BLaER1 (cell line): ENCODE measurements at regions not wholly inside any gene's neighbourhood (a gene's known extent, or its start where the extent isn't known, plus 50 kb on each side); places are given as distances from the start of the nearest gene placed in this dataset.

Experiments
- H3K27ac ChIP-seq: shearing (Covaris generic); formaldehyde crosslinking; 2 replicates; pipeline ENCODE4 v1.8.1; 2022
- H3K27me3 ChIP-seq: shearing (Covaris generic); formaldehyde crosslinking; 2 replicates; pipeline ENCODE4 v1.8.1; 2022
- H3K36me3 ChIP-seq: shearing (Covaris generic); formaldehyde crosslinking; 2 replicates; pipeline ENCODE4 v1.8.1; 2022
- H3K4me1 ChIP-seq: shearing (Covaris generic); formaldehyde crosslinking; 2 replicates; pipeline ENCODE4 v1.8.1; 2022
- H3K4me2 ChIP-seq: shearing (Covaris generic); formaldehyde crosslinking; 2 replicates; pipeline ENCODE4 v1.8.1; 2022
- H3K4me3 ChIP-seq: shearing (Covaris generic); formaldehyde crosslinking; 2 replicates; pipeline ENCODE4 v1.8.1; 2022
- H3K9ac ChIP-seq: shearing (Covaris generic); formaldehyde crosslinking; 2 replicates; pipeline ENCODE4 v1.8.1; 2022
- H3K9me3 ChIP-seq: shearing (Covaris generic); formaldehyde crosslinking; 2 replicates; pipeline ENCODE4 v1.8.1; 2022
- H4K20me1 ChIP-seq: shearing (Covaris generic); formaldehyde crosslinking; 2 replicates; pipeline ENCODE4 v1.8.1; 2022
- Cebpa-rat ChIP-seq: shearing (Covaris generic); IDR thresholded peaks from 2 replicates; pipeline ENCODE4 v1.8.1; 2022

- Histone ChIP-seq H3K9me3 (0 out of 2 replicates have a peak, but pooled peaks cover 6% of the 10 kb centered on the region), H3K27me3 (no peaks in the 10 kb centered on the region), H3K4me3 (no peak overlapping the region), H4K20me1 (no peaks in the 10 kb centered on the region), H3K4me2 (peak overlapping the region; percentile 59), H3K9ac (no peak overlapping the region), H3K36me3 (no peaks in the 10 kb centered on the region), H3K4me1 (peaks cover 71% of the 10 kb centered on the region), H3K27ac (peak overlapping the region; percentile 55)
- no peak for TF ChIP-seq Cebpa-rat
These were observed 119.5 kb downstream of the MTPAP start for GRCh38 chr10:30229536-30229935.

DNA sequence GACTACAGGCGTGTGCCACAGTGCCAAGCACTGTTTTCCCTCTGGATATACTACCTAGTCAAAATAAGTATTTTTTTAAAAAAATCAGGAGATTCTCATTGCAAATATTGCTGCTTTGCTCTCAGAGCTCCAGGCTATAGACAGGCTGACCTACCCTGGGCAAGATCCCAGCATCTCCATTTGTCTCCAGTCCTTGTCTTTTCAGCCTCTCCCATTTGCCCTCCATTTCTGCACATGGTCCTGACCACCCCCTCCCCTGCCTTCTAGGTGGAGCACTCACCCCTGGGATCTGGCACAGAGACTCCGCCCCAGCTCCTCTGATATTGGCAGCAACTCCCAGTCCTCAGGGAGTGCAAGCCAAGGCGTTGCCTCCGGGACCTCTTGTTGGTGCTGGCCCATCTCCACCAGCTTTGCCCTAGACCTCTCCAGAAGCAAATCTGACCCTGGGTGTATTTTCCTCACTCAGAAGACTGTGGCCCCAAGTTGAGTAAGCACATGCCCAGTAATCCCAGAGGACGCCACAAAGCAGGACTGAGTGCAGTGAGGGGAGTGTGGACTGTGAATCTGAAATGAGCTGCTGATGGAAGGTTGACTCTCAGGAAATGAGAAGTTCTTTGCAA, 120.6 kb downstream of the MTPAP start:
- peak overlapping the region; percentile 59 for H3K4me2 ChIP-seq
- 0 out of 2 replicates have a peak, but pooled peaks cover 5% of the 10 kb centered on the region for H3K9me3 ChIP-seq
- no peak overlapping the region for H3K4me3 ChIP-seq
- no peaks in the 10 kb centered on the region for H3K27me3 ChIP-seq
- H3K9ac ChIP-seq, result no peak overlapping the region
- no peak for TF ChIP-seq Cebpa-rat
- no peaks in the 10 kb centered on the region for H4K20me1 ChIP-seq
- H3K36me3 ChIP-seq, result no peaks in the 10 kb centered on the region
- H3K4me1 ChIP-seq, result peaks cover 80% of the 10 kb centered on the region
- H3K27ac ChIP-seq, result peak overlapping the region; percentile 55

DNA sequence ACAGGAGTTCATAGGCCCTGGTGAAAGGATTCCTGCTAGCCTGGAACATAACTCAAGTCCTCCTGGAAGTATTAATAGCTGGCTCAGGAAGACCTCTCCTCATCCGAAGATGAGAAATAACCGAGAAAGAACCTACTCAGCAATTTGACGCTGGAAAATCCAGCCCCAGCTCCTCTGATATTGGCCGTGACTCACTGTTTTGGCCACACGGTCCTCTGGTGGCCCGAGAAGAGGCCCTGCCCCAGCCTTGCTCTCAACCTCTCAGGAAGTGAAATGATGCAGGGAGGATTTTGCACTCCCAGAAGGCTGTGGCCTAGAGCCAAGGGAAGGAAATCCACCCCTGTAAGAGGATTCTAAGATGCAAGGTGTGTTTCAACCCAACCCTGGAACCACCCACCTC, 121.6 kb downstream of the MTPAP start:
- Histone ChIP-seq H3K36me3 (no peaks in the 10 kb centered on the region), H3K4me2 (peak overlapping the region; percentile 59), H3K9ac (peak overlapping the region; percentile 58), H3K27me3 (no peaks in the 10 kb centered on the region), H3K4me3 (no peak overlapping the region), H3K9me3 (0 out of 2 replicates have a peak, but pooled peaks cover 5% of the 10 kb centered on the region), H4K20me1 (no peaks in the 10 kb centered on the region), H3K27ac (peak overlapping the region; percentile 83), H3K4me1 (peaks cover 85% of the 10 kb centered on the region)
- no peak for TF ChIP-seq Cebpa-rat

DNA sequence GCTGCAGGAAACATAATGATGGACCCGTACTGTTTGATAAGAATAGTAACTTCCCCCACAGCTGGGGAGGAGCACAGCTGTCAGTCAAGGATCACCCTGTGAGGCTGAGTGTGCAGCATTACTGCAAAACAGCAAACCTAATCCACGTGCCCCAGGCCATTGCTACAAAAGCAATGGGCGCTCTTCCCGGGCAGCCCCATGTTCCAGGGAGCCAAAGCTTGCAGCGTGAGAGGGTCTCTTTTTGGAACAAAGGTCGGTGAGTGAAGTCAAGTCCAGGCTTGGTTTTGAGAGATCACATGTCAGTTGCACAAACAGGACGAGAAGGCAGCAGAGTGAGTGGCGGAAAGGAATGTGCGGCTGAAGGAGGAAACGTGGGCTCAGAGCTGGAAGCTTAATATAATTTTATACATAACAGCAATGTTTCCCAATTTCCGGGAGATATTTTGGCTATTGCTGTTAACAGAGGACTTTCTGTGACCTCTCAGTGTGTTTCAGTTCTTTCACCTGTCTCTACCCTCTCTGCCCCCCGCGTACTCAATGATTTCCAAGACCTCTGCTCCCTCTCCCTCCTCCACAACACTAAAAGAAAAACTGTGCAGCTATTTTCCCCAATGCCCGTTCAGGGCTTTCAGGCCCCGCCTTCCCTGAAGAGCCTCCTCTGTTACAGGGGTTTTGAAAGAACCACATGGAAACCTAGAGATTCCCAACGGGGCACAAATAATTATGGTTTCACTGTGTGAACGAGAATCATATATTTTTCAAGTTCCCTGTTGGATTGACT, 128.9 kb downstream of the MTPAP start:
- H3K36me3 ChIP-seq, result no peaks in the 10 kb centered on the region
- peak overlapping the region; percentile 75 for H3K9ac ChIP-seq
- H3K27ac ChIP-seq, result peak overlapping the region; percentile 93
- H3K27me3 ChIP-seq, result no peaks in the 10 kb centered on the region
- peak overlapping the region; percentile 73 for H3K4me2 ChIP-seq
- H4K20me1 ChIP-seq, result no peaks in the 10 kb centered on the region
- H3K4me3 ChIP-seq, result peak overlapping the region; percentile 40
- peaks cover 90% of the 10 kb centered on the region for H3K4me1 ChIP-seq
- H3K9me3 ChIP-seq, result 0 out of 2 replicates have a peak, but pooled peaks cover 5% of the 10 kb centered on the region
- TF ChIP-seq Cebpa-rat, result peak; percentile 91

DNA sequence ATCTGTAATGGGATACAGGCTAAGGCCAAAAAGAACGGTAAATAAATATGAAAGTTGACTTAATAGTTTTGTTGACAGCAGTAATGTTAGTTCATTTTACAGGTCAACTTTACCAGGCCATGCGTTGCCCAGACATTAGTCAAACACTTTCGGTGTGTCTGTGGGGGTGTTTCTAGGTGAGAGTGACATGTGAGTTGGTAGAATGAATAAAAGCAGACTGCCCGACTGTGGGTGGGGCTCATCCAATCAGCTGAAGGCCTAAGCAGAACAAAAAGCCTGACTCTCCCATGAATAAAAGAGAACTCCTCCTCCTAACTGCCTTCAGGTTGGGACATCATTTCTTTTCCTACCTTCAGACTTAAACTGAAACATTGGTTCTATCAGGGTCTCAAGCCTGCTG, 132.3 kb downstream of the MTPAP start:
- H3K4me2 ChIP-seq, result peak overlapping the region; percentile 73
- H3K4me3 ChIP-seq, result no peak overlapping the region
- no peaks in the 10 kb centered on the region for H3K27me3 ChIP-seq
- TF ChIP-seq Cebpa-rat, result no peak
- no peaks in the 10 kb centered on the region for H3K36me3 ChIP-seq
- no peaks in the 10 kb centered on the region for H4K20me1 ChIP-seq
- H3K27ac ChIP-seq, result peak overlapping the region; percentile 93
- H3K9ac ChIP-seq, result peak overlapping the region; percentile 66; the same call in 1 of the 2 replicates
- peaks cover 18% of the 10 kb centered on the region for H3K9me3 ChIP-seq
- H3K4me1 ChIP-seq, result peaks cover 92% of the 10 kb centered on the region

- Histone ChIP-seq H3K27me3 (no peaks in the 10 kb centered on the region), H3K27ac (peak overlapping the region; percentile 93), H3K4me1 (peaks cover 80% of the 10 kb centered on the region), H3K9me3 (peaks cover 30% of the 10 kb centered on the region), H3K36me3 (no peaks in the 10 kb centered on the region), H3K9ac (peak overlapping the region; percentile 66), H3K4me3 (peak overlapping the region; percentile 23; the same call in 1 of the 2 replicates), H3K4me2 (peak overlapping the region; percentile 73), H4K20me1 (no peaks in the 10 kb centered on the region)
- TF ChIP-seq Cebpa-rat, result no peak
These were observed 133.5 kb downstream of the MTPAP start for GRCh38 chr10:30215623-30216022.

- no peaks in the 10 kb centered on the region for H4K20me1 ChIP-seq
- TF ChIP-seq Cebpa-rat, result no peak
- no peaks in the 10 kb centered on the region for H3K27me3 ChIP-seq
- H3K27ac ChIP-seq, result peak overlapping the region; percentile 93
- peaks cover 34% of the 10 kb centered on the region for H3K9me3 ChIP-seq
- H3K4me1 ChIP-seq, result peaks cover 75% of the 10 kb centered on the region
- peak overlapping the region; percentile 73 for H3K4me2 ChIP-seq
- H3K9ac ChIP-seq, result peak overlapping the region; percentile 66
- H3K36me3 ChIP-seq, result no peaks in the 10 kb centered on the region
- H3K4me3 ChIP-seq, result peak overlapping the region; percentile 23; the same call in 1 of the 2 replicates
These were observed 133.9 kb downstream of the MTPAP start for GRCh38 chr10:30215141-30215540.

DNA sequence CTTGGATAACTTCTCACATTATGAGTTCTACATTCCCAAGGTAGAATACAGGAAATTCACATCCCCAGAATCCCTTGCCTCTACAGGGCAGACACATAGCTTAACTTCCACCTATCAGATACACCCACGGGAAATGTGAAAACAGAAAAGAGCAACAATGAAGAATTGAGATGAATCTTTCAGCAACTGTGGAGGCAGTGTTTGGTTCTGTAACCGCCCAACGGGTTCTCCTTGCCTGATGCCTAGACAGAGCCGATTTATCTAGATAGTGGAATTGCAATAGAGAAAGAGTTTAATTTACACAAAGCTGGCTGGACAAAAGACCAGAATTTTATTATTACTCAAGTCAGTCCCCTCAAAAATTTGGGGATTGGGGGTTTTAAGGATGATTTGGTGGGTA, 138.8 kb downstream of the MTPAP start:
- TF ChIP-seq Cebpa-rat, result no peak
- Histone ChIP-seq H3K36me3 (no peaks in the 10 kb centered on the region), H3K9ac (no peak overlapping the region), H3K4me1 (peaks cover 57% of the 10 kb centered on the region), H4K20me1 (no peaks in the 10 kb centered on the region), H3K4me2 (no peak overlapping the region), H3K9me3 (peaks cover 50% of the 10 kb centered on the region), H3K4me3 (no peak overlapping the region), H3K27me3 (no peaks in the 10 kb centered on the region), H3K27ac (no peak overlapping the region)

- Histone ChIP-seq H3K4me3 (no peak overlapping the region), H3K27ac (peak overlapping the region; percentile 62), H3K36me3 (no peaks in the 10 kb centered on the region), H3K4me1 (peaks cover 37% of the 10 kb centered on the region), H3K27me3 (no peaks in the 10 kb centered on the region), H4K20me1 (no peaks in the 10 kb centered on the region), H3K4me2 (peak overlapping the region; percentile 83), H3K9me3 (peaks cover 64% of the 10 kb centered on the region), H3K9ac (no peak overlapping the region)
- no peak for TF ChIP-seq Cebpa-rat
These were observed 140.7 kb downstream of the MTPAP start for GRCh38 chr10:30208330-30208729.

- peak overlapping the region; percentile 83 for H3K4me2 ChIP-seq
- no peaks in the 10 kb centered on the region for H3K36me3 ChIP-seq
- H3K4me1 ChIP-seq, result peaks cover 30% of the 10 kb centered on the region
- no peaks in the 10 kb centered on the region for H3K27me3 ChIP-seq
- H3K27ac ChIP-seq, result peak overlapping the region; percentile 62
- peak overlapping the region; percentile 50 for H3K9ac ChIP-seq
- H3K9me3 ChIP-seq, result peaks cover 65% of the 10 kb centered on the region
- H4K20me1 ChIP-seq, result no peaks in the 10 kb centered on the region
- H3K4me3 ChIP-seq, result 0 out of 2 replicates have a peak overlapping the region, but pooled peaks have one; percentile 26
- no peak for TF ChIP-seq Cebpa-rat
These were observed 141.5 kb downstream of the MTPAP start for GRCh38 chr10:30207485-30208052.
